HepG2 (cell line): ENCODE measurements at regions not wholly inside any gene's neighbourhood (a gene's known extent, or its start where the extent isn't known, plus 50 kb on each side); places are given as distances from the start of the nearest gene placed in this dataset.

ENCODE experiments used
- MZF1 ChIP-seq: sonication (generic); formaldehyde crosslinking; IDR thresholded peaks from 2 replicates; pipeline ENCODE4 v1.8.1; 2023; ENCODE audit warnings: mild to moderate bottlenecking, missing genetic modification reagents, borderline replicate concordance
- SMAD1 ChIP-seq: sonication (generic); formaldehyde crosslinking; IDR thresholded peaks from 2 replicates; pipeline ENCODE4 v1.4.0; 2020; ENCODE audit warnings: missing genetic modification reagents, low read depth, mild to moderate bottlenecking, borderline replicate concordance
- TAF1 ChIP-seq: sonication (generic); formaldehyde crosslinking; IDR thresholded peaks from 2 replicates; pipeline ENCODE4 v1.4.0; 2020; ENCODE audit warnings: missing genetic modification reagents
- ZSCAN30 ChIP-seq: sonication (generic); formaldehyde crosslinking; IDR thresholded peaks from 2 replicates; pipeline ENCODE4 v1.5.0; 2020; ENCODE audit warnings: mild to moderate bottlenecking, missing genetic modification reagents

GRCh38 chr13:80497978-80498377 is 157.1 kb upstream of the SPRY2 start:
- TF ChIP-seq ZSCAN30 (CRISPR knock-in tag), result no peak
- TF ChIP-seq TAF1, result no peak
- TF ChIP-seq SMAD1, result no peak
- no peak for TF ChIP-seq MZF1 (CRISPR knock-in tag)
